GM23338 (cell line): ENCODE measurements at regions not wholly inside any gene's neighbourhood (a gene's known extent, or its start where the extent isn't known, plus 50 kb on each side); places are given as distances from the start of the nearest gene placed in this dataset.

Experiments
- ATAC-seq: fragments of 200-7000 bp; cut with Tn5 transposase; 3 replicates; pipeline ENCODE4 v1.9.1; 2020
- DNase-seq: peaks from one replicate; pipeline ENCODE4 v3.0.0-alpha.2; 2015; ENCODE audit warnings: low spot score
- H2AFZ ChIP-seq: fragments of 200-600 bp; sonication (generic); 2 replicates; pipeline ENCODE4 v1.8.0; 2016; ENCODE audit warnings: antibody characterized with exemption, mild to moderate bottlenecking, moderate library complexity
- H3F3A ChIP-seq: fragments of 200-600 bp; sonication (generic); replicated peaks from 2 replicates; pipeline ENCODE4 v1.8.0; 2017; ENCODE audit warnings: antibody characterized with exemption, mixed run types, low read depth
- H3K27ac ChIP-seq: fragments of 200-600 bp; sonication (generic); 2 replicates; pipeline ENCODE4 v1.6.1; 2016; ENCODE audit warnings: low read depth
- H3K27me3 ChIP-seq: fragments of 200-600 bp; sonication (generic); 2 replicates; pipeline ENCODE4 v1.8.0; 2016; ENCODE audit warnings: mild to moderate bottlenecking, mixed run types, moderate library complexity; ENCODE audit not compliant: insufficient read depth
- H3K36me3 ChIP-seq: fragments of 200-600 bp; sonication (generic); 2 replicates; pipeline ENCODE4 v1.8.0; 2016; ENCODE audit warnings: mild to moderate bottlenecking; ENCODE audit not compliant: insufficient read depth
- H3K4me1 ChIP-seq: fragments of 200-600 bp; sonication (generic); 2 replicates; pipeline ENCODE4 v1.8.0; 2016; ENCODE audit warnings: mild to moderate bottlenecking, moderate library complexity; ENCODE audit not compliant: insufficient read depth
- H3K4me2 ChIP-seq: fragments of 200-600 bp; sonication (generic); 2 replicates; pipeline ENCODE4 v1.7.1; 2017; ENCODE audit warnings: mixed run types
- H3K4me3 ChIP-seq: fragments of 200-600 bp; sonication (generic); 2 replicates; pipeline ENCODE4 v1.6.1; 2016; ENCODE audit warnings: mixed run types
- H3K79me2 ChIP-seq: fragments of 200-600 bp; sonication (generic); replicated peaks from 2 replicates; pipeline ENCODE4 v1.8.0; 2017; ENCODE audit warnings: mild to moderate bottlenecking; ENCODE audit not compliant: insufficient read depth
- H3K9me2 ChIP-seq: fragments of 200-600 bp; sonication (generic); 2 replicates; pipeline ENCODE4 v1.8.0; 2017; ENCODE audit not compliant: insufficient read depth
- H4K20me1 ChIP-seq: fragments of 200-600 bp; sonication (generic); replicated peaks from 2 replicates; pipeline ENCODE4 v1.8.0; 2017; ENCODE audit warnings: mild to moderate bottlenecking; ENCODE audit not compliant: insufficient read depth
- H3K27ac Mint-ChIP-seq: 2 replicates; pipeline ENCODE4 v1.8.0; 2020; ENCODE audit warnings: inconsistent platforms, mild to moderate bottlenecking, moderate library complexity, mixed read lengths
- H3K27me3 Mint-ChIP-seq: 3 replicates; pipeline ENCODE4 v1.8.0; 2022; ENCODE audit warnings: low read depth, mild to moderate bottlenecking, moderate library complexity, mixed read lengths, inconsistent platforms; ENCODE audit not compliant: insufficient read depth, poor library complexity
- H3K36me3 Mint-ChIP-seq: 3 replicates; pipeline ENCODE4 v1.8.0; 2021; ENCODE audit warnings: low read depth, mild to moderate bottlenecking, inconsistent platforms, moderate library complexity, mixed read lengths
- H3K4me1 Mint-ChIP-seq: 3 replicates; pipeline ENCODE4 v1.8.0; 2020; ENCODE audit warnings: mild to moderate bottlenecking, inconsistent platforms, mixed read lengths
- H3K4me3 Mint-ChIP-seq: 3 replicates; pipeline ENCODE4 v1.8.0; 2021; ENCODE audit warnings: moderate library complexity, mild to moderate bottlenecking, inconsistent platforms, mixed read lengths
- H3K9me3 Mint-ChIP-seq: 3 replicates; pipeline ENCODE4 v1.8.0; 2020; ENCODE audit warnings: moderate library complexity, mild to moderate bottlenecking, inconsistent platforms, mixed read lengths
- CREB1 ChIP-seq: fragments of 250-450 bp; sonication (Bioruptor Pico); IDR thresholded peaks from 2 replicates; pipeline ENCODE4 v1.5.0; 2020; ENCODE audit warnings: low read depth, mild to moderate bottlenecking, moderate library complexity
- EZH2phosphoT487 ChIP-seq: fragments of 200-600 bp; sonication (generic); IDR thresholded peaks from one replicate; pipeline ENCODE4 v1.8.1; 2018; ENCODE audit warnings: antibody characterized with exemption; ENCODE audit not compliant: unreplicated experiment
- NANOG ChIP-seq: IDR thresholded peaks from 2 replicates; pipeline ENCODE4 v1.6.1; 2016; ENCODE audit warnings: antibody characterized with exemption, borderline replicate concordance
- POLR2AphosphoS5 ChIP-seq: IDR thresholded peaks from 2 replicates; pipeline ENCODE4 v1.6.1; 2016; ENCODE audit warnings: antibody characterized with exemption, low read depth
- REST ChIP-seq: IDR thresholded peaks from one replicate; pipeline ENCODE4 v1.6.1; 2018; ENCODE audit warnings: antibody characterized with exemption; ENCODE audit not compliant: unreplicated experiment
- STAT1 ChIP-seq: IDR thresholded peaks from one replicate; pipeline ENCODE4 v1.6.1; 2016; ENCODE audit warnings: antibody characterized with exemption; ENCODE audit not compliant: unreplicated experiment
- ZNF114 ChIP-seq: fragments of 250-450 bp; sonication (Bioruptor Pico); IDR thresholded peaks from 2 replicates; pipeline ENCODE4 v1.5.0; 2020; ENCODE audit warnings: mild to moderate bottlenecking, moderate library complexity
- ZNF331 ChIP-seq: fragments of 250-450 bp; sonication (Bioruptor Pico); IDR thresholded peaks from 2 replicates; pipeline ENCODE4 v1.5.0; 2020; ENCODE audit warnings: low read depth, mild to moderate bottlenecking, moderate library complexity

GRCh38 chr6:21899708-21900107 lies 306.2 kb downstream of the SOX4 start:
- Mint-ChIP-seq H3K27ac (no peak overlapping the region), H3K4me3 (no peak overlapping the region)
- H3K27ac ChIP-seq: no peak overlapping the region

GRCh38 chr6:21900730-21901129 lies 307.2 kb downstream of the SOX4 start:
- Mint-ChIP-seq H3K9me3 (no peaks in the 10 kb centered on the region), H3K27me3 (peaks cover 13% of the 10 kb centered on the region), H3K27ac (no peak overlapping the region), H3K4me1 (peaks cover 9% of the 10 kb centered on the region), H3K36me3 (peaks cover 9% of the 10 kb centered on the region), H3K4me3 (no peak overlapping the region)
- no peak overlapping the region for H2AFZ ChIP-seq
- no peak overlapping the region for H3K27ac ChIP-seq
- H3K79me2 ChIP-seq: peaks cover 49% of the 10 kb centered on the region
- no peak overlapping the region for H3K4me3 ChIP-seq
- peaks cover 7% of the 10 kb centered on the region; the same call in 1 of the 2 replicates for H3K4me1 ChIP-seq
- no peak overlapping the region for H3K4me2 ChIP-seq
- ATAC-seq (no peak), DNase-seq (no peak)
- no peaks in the 10 kb centered on the region for H3F3A ChIP-seq
- TF ChIP-seq NANOG: no peak
- no peak for TF ChIP-seq ZNF331
- TF ChIP-seq ZNF114 (CRISPR knock-in tag): no peak
- TF ChIP-seq REST: no peak
- no peak for TF ChIP-seq EZH2phosphoT487
- no peak for TF ChIP-seq POLR2AphosphoS5
- TF ChIP-seq CREB1: no peak
- H4K20me1 ChIP-seq: no peaks in the 10 kb centered on the region; the same call in 1 of the 2 replicates
- H3K27me3 ChIP-seq: no peaks in the 10 kb centered on the region
- H3K36me3 ChIP-seq: 0 out of 2 replicates have a peak, but pooled peaks cover 3% of the 10 kb centered on the region
- H3K9me2 ChIP-seq: no peaks in the 10 kb centered on the region

More at GRCh38 chr6:21899708-21900107, 306.2 kb downstream of the SOX4 start:
- Mint-ChIP-seq H3K9me3 (no peaks in the 10 kb centered on the region), H3K4me1 (peaks cover 10% of the 10 kb centered on the region), H3K27me3 (peaks cover 13% of the 10 kb centered on the region), H3K36me3 (peaks cover 10% of the 10 kb centered on the region)
- Histone ChIP-seq H2AFZ (no peak overlapping the region), H3K9me2 (no peaks in the 10 kb centered on the region), H3K36me3 (0 out of 2 replicates have a peak, but pooled peaks cover 3% of the 10 kb centered on the region), H3K27me3 (no peaks in the 10 kb centered on the region), H3K4me3 (no peak overlapping the region), H3K4me2 (no peak overlapping the region), H3F3A (no peaks in the 10 kb centered on the region), H3K79me2 (peaks cover 60% of the 10 kb centered on the region), H3K4me1 (peaks cover 7% of the 10 kb centered on the region; the same call in 1 of the 2 replicates), H4K20me1 (no peaks in the 10 kb centered on the region; the same call in 1 of the 2 replicates)
- no peak for DNase-seq
- TF ChIP-seq REST (no peak), ZNF114 (CRISPR knock-in tag) (no peak), STAT1 (no peak)
- no peak for ATAC-seq
